ENCODE measurements at regions not wholly inside any gene's neighbourhood (a gene's known extent, or its start where the extent isn't known, plus 50 kb on each side); places are given as distances from the start of the nearest gene placed in this dataset.

GRCh38 chr20:50274570-50275430 is 84.2 kb downstream of the CEBPB start:
- no peaks in the 10 kb centered on the region for H3K36me3 ChIP-seq (ENCODE audit: control insufficient read depth in 1 of 2, insufficient read depth in 2 of 2, low read length in 2 of 2)
- H2BK5ac ChIP-seq (ENCODE audit: low read depth, low read length, poor library complexity): no peak overlapping the region
- H2AFZ ChIP-seq (ENCODE audit: insufficient read depth, low read length, poor library complexity): no peak overlapping the region
- H3K18ac ChIP-seq (ENCODE audit: low read length): no peak overlapping the region
- no peak overlapping the region for H3K4ac ChIP-seq (ENCODE audit: low read depth, low read length)
- H4K91ac ChIP-seq (ENCODE audit: low read depth, low read length): no peak overlapping the region
- no CpG with 5 or more reads among the region's 21 CpGs for WGBS (ENCODE audit: extremely low coverage, insufficient coverage, insufficient read length)
- no peak overlapping the region for H3K4me2 ChIP-seq (ENCODE audit: low read length)
- peak; percentile 38 to 46 for DNase-seq
- no peak overlapping the region for H2BK120ac ChIP-seq (ENCODE audit: insufficient read depth, low read length, poor library complexity)
- H2AK5ac ChIP-seq (ENCODE audit: low read length): peak overlapping the region; percentile 21
- no peak overlapping the region for H2BK12ac ChIP-seq (ENCODE audit: low read length)
- no peak overlapping the region for H3K23ac ChIP-seq (ENCODE audit: low read length)
- H3K4me3 ChIP-seq (ENCODE audit: low read depth, low read length): no peak overlapping the region
- peaks cover 17% of the 10 kb centered on the region for H3K79me1 ChIP-seq (ENCODE audit: low read length)
- no peak overlapping the region for H3K14ac ChIP-seq (ENCODE audit: low read length)
- peaks cover 2% of the 10 kb centered on the region for H3K79me2 ChIP-seq (ENCODE audit: control insufficient read depth, insufficient read depth, low read length, poor library complexity)
- H4K12ac ChIP-seq (ENCODE audit: low read depth, low read length): no peak overlapping the region
- no peak overlapping the region for H3K9ac ChIP-seq (ENCODE audit: low read length)
- H3K4me1 ChIP-seq (ENCODE audit: control insufficient read depth in 1 of 2, insufficient read depth in 2 of 2, low read length in 2 of 2): peaks cover 17 to 22% of the 10 kb centered on the region in 2 experiments
- H3K9me3 ChIP-seq (ENCODE audit: insufficient read depth, low read depth, low read length): no peaks in the 10 kb centered on the region
- no peaks in the 10 kb centered on the region for H3K27me3 ChIP-seq (ENCODE audit: insufficient read depth, low read length)
- H4K8ac ChIP-seq (ENCODE audit: low read depth, low read length): no peak overlapping the region
- H3K27ac ChIP-seq (ENCODE audit: low read depth, low read length): no peak overlapping the region

GRCh38 chr20:50276119-50277063 is 85.8 kb downstream of the CEBPB start:
- WGBS (ENCODE audit: extremely low coverage, insufficient coverage, insufficient read length): no CpG with 5 or more reads among the region's 19 CpGs

GRCh38 chr20:50277064-50277415 is 86.4 kb downstream of the CEBPB start:
- Histone ChIP-seq H4K91ac (ENCODE audit: low read depth, low read length) (peak overlapping the region; percentile 65), H2BK5ac (ENCODE audit: low read depth, low read length, poor library complexity) (peak overlapping the region; percentile 24), H3K4ac (ENCODE audit: low read depth, low read length) (no peak overlapping the region), H3K4me1 (ENCODE audit: control insufficient read depth in 1 of 2, insufficient read depth in 2 of 2, low read length in 2 of 2) (peaks cover 17 to 22% of the 10 kb centered on the region in 2 experiments), H3K27me3 (ENCODE audit: insufficient read depth, low read length) (no peaks in the 10 kb centered on the region), H3K4me2 (ENCODE audit: low read length) (no peak overlapping the region), H2AK5ac (ENCODE audit: low read length) (peak overlapping the region; percentile 45), H4K12ac (ENCODE audit: low read depth, low read length) (no peak overlapping the region), H2AFZ (ENCODE audit: insufficient read depth, low read length, poor library complexity) (no peak overlapping the region), H2BK120ac (ENCODE audit: insufficient read depth, low read length, poor library complexity) (peak overlapping the region; percentile 40), H3K9me3 (ENCODE audit: insufficient read depth, low read depth, low read length) (no peaks in the 10 kb centered on the region), H3K4me3 (ENCODE audit: low read depth, low read length) (no peak overlapping the region), H3K36me3 (ENCODE audit: control insufficient read depth in 1 of 2, insufficient read depth in 2 of 2, low read length in 2 of 2) (no peaks in the 10 kb centered on the region), H3K79me2 (ENCODE audit: control insufficient read depth, insufficient read depth, low read length, poor library complexity) (peaks cover 2% of the 10 kb centered on the region), H3K14ac (ENCODE audit: low read length) (peak overlapping the region; percentile 41), H3K9ac (ENCODE audit: low read length) (no peak overlapping the region), H3K18ac (ENCODE audit: low read length) (no peak overlapping the region), H4K8ac (ENCODE audit: low read depth, low read length) (no peak overlapping the region), H2BK12ac (ENCODE audit: low read length) (peak overlapping the region; percentile 20), H3K27ac (ENCODE audit: low read depth, low read length) (peak overlapping the region; percentile 57), H3K23ac (ENCODE audit: low read length) (no peak overlapping the region), H3K79me1 (ENCODE audit: low read length) (peaks cover 20% of the 10 kb centered on the region)
- no CpG with 5 or more reads among the region's 5 CpGs for WGBS (ENCODE audit: extremely low coverage, insufficient coverage, insufficient read length)
- DNase-seq: peak; percentile 43 to 58

More at GRCh38 chr20:50276119-50277063, 85.8 kb downstream of the CEBPB start:
- no peak overlapping the region for H3K4me3 ChIP-seq (ENCODE audit: low read depth, low read length)
- H3K23ac ChIP-seq (ENCODE audit: low read length): no peak overlapping the region
- no peak overlapping the region for H3K18ac ChIP-seq (ENCODE audit: low read length)
- DNase-seq: no peak
- no peak overlapping the region for H4K12ac ChIP-seq (ENCODE audit: low read depth, low read length)
- H3K4me2 ChIP-seq (ENCODE audit: low read length): no peak overlapping the region
- H2BK120ac ChIP-seq (ENCODE audit: insufficient read depth, low read length, poor library complexity): peak overlapping the region; percentile 40
- H3K79me1 ChIP-seq (ENCODE audit: low read length): peaks cover 20% of the 10 kb centered on the region
- peak overlapping the region; percentile 8 for H3K27ac ChIP-seq (ENCODE audit: low read depth, low read length)
- H3K27me3 ChIP-seq (ENCODE audit: insufficient read depth, low read length): no peaks in the 10 kb centered on the region
- peaks cover 2% of the 10 kb centered on the region for H3K79me2 ChIP-seq (ENCODE audit: control insufficient read depth, insufficient read depth, low read length, poor library complexity)
- no peak overlapping the region for H2AFZ ChIP-seq (ENCODE audit: insufficient read depth, low read length, poor library complexity)
- no peak overlapping the region for H3K4ac ChIP-seq (ENCODE audit: low read depth, low read length)
- H3K36me3 ChIP-seq (ENCODE audit: control insufficient read depth in 1 of 2, insufficient read depth in 2 of 2, low read length in 2 of 2): no peaks in the 10 kb centered on the region
- H4K8ac ChIP-seq (ENCODE audit: low read depth, low read length): no peak overlapping the region
- peaks cover 17 to 22% of the 10 kb centered on the region in 2 experiments for H3K4me1 ChIP-seq (ENCODE audit: control insufficient read depth in 1 of 2, insufficient read depth in 2 of 2, low read length in 2 of 2)
- no peak overlapping the region for H3K9ac ChIP-seq (ENCODE audit: low read length)
- H4K91ac ChIP-seq (ENCODE audit: low read depth, low read length): peak overlapping the region; percentile 65
- peak overlapping the region; percentile 8 for H2AK5ac ChIP-seq (ENCODE audit: low read length)
- H2BK5ac ChIP-seq (ENCODE audit: low read depth, low read length, poor library complexity): peak overlapping the region; percentile 24
- H2BK12ac ChIP-seq (ENCODE audit: low read length): peak overlapping the region; percentile 23
- peak overlapping the region; percentile 41 for H3K14ac ChIP-seq (ENCODE audit: low read length)
- no peaks in the 10 kb centered on the region for H3K9me3 ChIP-seq (ENCODE audit: insufficient read depth, low read depth, low read length)
